ENCODE measurements at regions not wholly inside any gene's neighbourhood (a gene's known extent, or its start where the extent isn't known, plus 50 kb on each side); places are given as distances from the start of the nearest gene placed in this dataset.

GRCh38 chr13:109682534-109683244, 103.7 kb downstream of the IRS2 start:
- no CpG with 5 or more reads among the region's 8 CpGs for WGBS (ENCODE audit: extremely low coverage, insufficient read length, low lambda C conversion rate)
- Histone ChIP-seq H3K4me2 (ENCODE audit: insufficient read depth, insufficient read length, low read length) (no peak overlapping the region), H2BK20ac (ENCODE audit: low read depth, low read length, poor library complexity, severe bottlenecking) (no peak overlapping the region), H2BK5ac (ENCODE audit: insufficient read length, low read length) (no peak overlapping the region), H4K91ac (ENCODE audit: insufficient read length, low read depth, low read length) (no peak overlapping the region), H2AFZ (ENCODE audit: low read length) (no peak overlapping the region), H4K8ac (replicated peaks; ENCODE audit: insufficient read length, low read depth, low read length) (no peak overlapping the region), H3K56ac (ENCODE audit: insufficient read length, low read depth, low read length) (no peak overlapping the region), H3K4me1 (ENCODE audit: insufficient read depth, low read length) (no peaks in the 10 kb centered on the region), H4K5ac (ENCODE audit: insufficient read length, low read depth, low read length) (no peak overlapping the region), H3K79me2 (ENCODE audit: insufficient read depth, low read length) (no peaks in the 10 kb centered on the region), H3K9me3 (ENCODE audit: control insufficient read depth, low read depth, low read length) (no peaks in the 10 kb centered on the region), H3K4ac (ENCODE audit: low read depth, low read length) (no peak overlapping the region), H3K27me3 (ENCODE audit: insufficient read depth, low read length) (no peaks in the 10 kb centered on the region), H3K18ac (ENCODE audit: insufficient read length, low read depth, low read length) (no peak overlapping the region), H3K27ac (ENCODE audit: insufficient read length, low read depth, low read length) (no peak overlapping the region), H2BK12ac (ENCODE audit: insufficient read length, low read depth, low read length) (no peak overlapping the region), H3K23me2 (ENCODE audit: insufficient read length, low read depth, low read length, poor library complexity, severe bottlenecking) (no peaks in the 10 kb centered on the region), H2BK15ac (ENCODE audit: low read depth, low read length) (no peak overlapping the region), H3K23ac (ENCODE audit: insufficient read length, low read depth, low read length) (no peak overlapping the region), H3K14ac (ENCODE audit: insufficient read depth, low read length) (no peak overlapping the region), H3T11ph (ENCODE audit: low read length) (no peak overlapping the region), H3K79me1 (ENCODE audit: insufficient read depth, low read depth, low read length, poor library complexity, severe bottlenecking) (no peaks in the 10 kb centered on the region), H4K20me1 (ENCODE audit: control insufficient read depth, insufficient read depth, insufficient read length) (no peaks in the 10 kb centered on the region), H3K9ac (ENCODE audit: extremely low read depth, insufficient read length, low read length) (no peak overlapping the region), H2BK120ac (ENCODE audit: low read depth, low read length, poor library complexity, severe bottlenecking) (no peak overlapping the region), H2AK5ac (ENCODE audit: insufficient read length, low read length) (no peak overlapping the region)
- H3K36me3 Mint-ChIP-seq (ENCODE audit: insufficient read depth in 1 of 3, low read depth in 3 of 3), result no peaks in the 10 kb centered on the region; a peak in 1 of 7 replicates
- H3K4me3 Mint-ChIP-seq, result no peak overlapping the region
- DNase-seq, result no peak
- H3K27me3 Mint-ChIP-seq (ENCODE audit: low read depth), result peaks cover 2% of the 10 kb centered on the region
- H3K27ac Mint-ChIP-seq, result no peak overlapping the region
- no peak for TF ChIP-seq CTCF (conservative IDR thresholded peaks at IDR 0.05)
- peaks cover 20 to 23% of the 10 kb centered on the region in 2 experiments for H3K4me1 Mint-ChIP-seq
- H3K9me3 Mint-ChIP-seq, result no peaks in the 10 kb centered on the region

All from H9 (cell line).